ENCODE measurements at regions not wholly inside any gene's neighbourhood (a gene's known extent, or its start where the extent isn't known, plus 50 kb on each side); places are given as distances from the start of the nearest gene placed in this dataset.
"Not testable (repeated sequence)": the region's sequence is repeated elsewhere in the genome, so short reads cannot be mapped to it uniquely, and the experiment has no call there.

DNA sequence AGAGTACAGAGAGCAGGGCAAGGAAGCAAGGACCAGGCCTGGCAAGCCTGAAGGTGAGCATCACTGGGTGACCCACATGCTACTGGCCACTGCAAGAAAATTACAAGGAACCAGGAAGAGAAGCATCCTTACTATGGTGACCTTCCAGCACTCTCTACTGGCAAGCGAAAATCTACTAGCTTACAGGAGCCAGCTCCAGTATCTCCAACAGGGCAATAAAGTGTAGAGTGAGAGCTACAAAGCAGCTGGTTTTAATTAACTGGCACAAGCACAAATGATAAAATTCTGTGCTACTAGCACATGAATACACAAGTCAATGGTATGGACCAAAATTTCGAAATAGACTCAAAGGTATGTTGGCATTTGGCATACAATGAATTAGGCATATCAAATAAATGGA lies 113.3 kb upstream of the CAST start:
- no peak for DNase-seq (ENCODE audit: low spot score in 2 of 2)

GRCh38 chr5:96560857-96561256 lies 101.3 kb upstream of the CAST start:
- H3K36me3 ChIP-seq; H3K4me1 ChIP-seq; H3K27ac ChIP-seq; H3K4me3 ChIP-seq; DNase-seq (ENCODE audit: low spot score in 2 of 2); H3K27me3 ChIP-seq; H3K9me3 ChIP-seq: not testable (repeated sequence)
- WGBS, 2 donors = 90 to 98% methylated on average over 2 of the region's 2 CpGs

More for the DNA sequence above, 113.3 kb upstream of the CAST start:
- Histone ChIP-seq H3K4me1 (no peaks in the 10 kb centered on the region), H3K9me3 (no peaks in the 10 kb centered on the region), H3K27me3 (no peaks in the 10 kb centered on the region), H3K36me3 (no peaks in the 10 kb centered on the region), H3K27ac (no peak overlapping the region), H3K4me3 (no peak overlapping the region)
- TF ChIP-seq POLR2A (IDR thresholded peaks at IDR 0.05) (no peak), EP300 (IDR thresholded peaks at IDR 0.05) (no peak)
- TF ChIP-seq, protein P1, sequence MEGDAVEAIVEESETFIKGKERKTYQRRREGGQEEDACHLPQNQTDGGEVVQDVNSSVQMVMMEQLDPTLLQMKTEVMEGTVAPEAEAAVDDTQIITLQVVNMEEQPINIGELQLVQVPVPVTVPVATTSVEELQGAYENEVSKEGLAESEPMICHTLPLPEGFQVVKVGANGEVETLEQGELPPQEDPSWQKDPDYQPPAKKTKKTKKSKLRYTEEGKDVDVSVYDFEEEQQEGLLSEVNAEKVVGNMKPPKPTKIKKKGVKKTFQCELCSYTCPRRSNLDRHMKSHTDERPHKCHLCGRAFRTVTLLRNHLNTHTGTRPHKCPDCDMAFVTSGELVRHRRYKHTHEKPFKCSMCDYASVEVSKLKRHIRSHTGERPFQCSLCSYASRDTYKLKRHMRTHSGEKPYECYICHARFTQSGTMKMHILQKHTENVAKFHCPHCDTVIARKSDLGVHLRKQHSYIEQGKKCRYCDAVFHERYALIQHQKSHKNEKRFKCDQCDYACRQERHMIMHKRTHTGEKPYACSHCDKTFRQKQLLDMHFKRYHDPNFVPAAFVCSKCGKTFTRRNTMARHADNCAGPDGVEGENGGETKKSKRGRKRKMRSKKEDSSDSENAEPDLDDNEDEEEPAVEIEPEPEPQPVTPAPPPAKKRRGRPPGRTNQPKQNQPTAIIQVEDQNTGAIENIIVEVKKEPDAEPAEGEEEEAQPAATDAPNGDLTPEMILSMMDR (IDR thresholded peaks at IDR 0.05) = no peak
- 51 to 67% methylated on average over 2 of the region's 2 CpGs for WGBS, 2 donors

DNA sequence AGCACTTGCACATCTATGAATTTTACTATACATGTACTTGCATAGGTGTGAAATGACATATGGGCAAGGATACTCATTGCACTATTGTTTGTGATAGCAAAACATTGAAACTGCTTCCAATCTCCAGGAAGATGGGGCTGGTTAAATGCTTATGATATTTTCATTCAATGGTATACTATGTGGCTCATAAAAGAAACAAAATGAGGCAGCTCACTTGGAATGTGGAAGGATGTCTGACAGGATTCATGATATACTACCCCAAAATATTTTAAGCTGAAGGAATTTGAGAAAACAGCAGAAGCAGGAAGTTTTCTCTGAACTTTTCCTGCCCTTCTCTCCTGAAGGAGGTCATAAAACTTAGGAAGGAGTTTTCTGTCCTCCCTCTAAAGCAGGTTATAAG lies 99.6 kb upstream of the CAST start:
- H3K4me3 ChIP-seq = no peak overlapping the region
- no peak for DNase-seq (ENCODE audit: low spot score in 2 of 2)
- TF ChIP-seq POLR2A (IDR thresholded peaks at IDR 0.05) (no peak), EP300 (IDR thresholded peaks at IDR 0.05) (no peak)
- TF ChIP-seq, protein P1 (IDR thresholded peaks at IDR 0.05) = no peak
- no peak overlapping the region for H3K27ac ChIP-seq
- no peaks in the 10 kb centered on the region for H3K9me3 ChIP-seq
- no peaks in the 10 kb centered on the region for H3K27me3 ChIP-seq
- H3K4me1 ChIP-seq = no peaks in the 10 kb centered on the region
- H3K36me3 ChIP-seq = no peaks in the 10 kb centered on the region

- no peaks in the 10 kb centered on the region for H3K36me3 ChIP-seq
- no peak overlapping the region for H3K27ac ChIP-seq
- 67 to 71% methylated on average over 3 of the region's 3 CpGs for WGBS, 2 donors
Measured at GRCh38 chr5:96563816-96564215, 98.4 kb upstream of the CAST start.

GRCh38 chr5:96565582-96566265 lies 96.5 kb upstream of the CAST start:
- DNase-seq (ENCODE audit: low spot score in 2 of 2) = no peak
- WGBS, 2 donors = 53 to 67% methylated on average over 8 of the region's 8 CpGs
- no peak overlapping the region for H3K4me3 ChIP-seq
- H3K27ac ChIP-seq = no peak overlapping the region
- H3K36me3 ChIP-seq = no peaks in the 10 kb centered on the region
- TF ChIP-seq POLR2A (IDR thresholded peaks at IDR 0.05) = no peak
- TF ChIP-seq, protein P1 (IDR thresholded peaks at IDR 0.05) = no peak
- TF ChIP-seq EP300 (IDR thresholded peaks at IDR 0.05) = no peak
- no peaks in the 10 kb centered on the region for H3K4me1 ChIP-seq
- H3K27me3 ChIP-seq = no peaks in the 10 kb centered on the region
- H3K9me3 ChIP-seq = no peaks in the 10 kb centered on the region

More at GRCh38 chr5:96563816-96564215, 98.4 kb upstream of the CAST start:
- H3K4me1 ChIP-seq = no peaks in the 10 kb centered on the region
- no peaks in the 10 kb centered on the region for H3K27me3 ChIP-seq
- no peak for DNase-seq (ENCODE audit: low spot score in 2 of 2)
- no peak overlapping the region for H3K4me3 ChIP-seq
- TF ChIP-seq EP300 (IDR thresholded peaks at IDR 0.05) (no peak), POLR2A (IDR thresholded peaks at IDR 0.05) (no peak)
- TF ChIP-seq, protein P1 (IDR thresholded peaks at IDR 0.05) = no peak
- H3K9me3 ChIP-seq = no peaks in the 10 kb centered on the region

Measured in tibial nerve (tissue), 4 donors.